Vagina (tissue), 2 donors: ENCODE measurements at regions not wholly inside any gene's neighbourhood (a gene's known extent, or its start where the extent isn't known, plus 50 kb on each side); places are given as distances from the start of the nearest gene placed in this dataset.

Experiments
- POLR2A ChIP-seq, 2 donors: fragments of 450-650 bp; IDR thresholded peaks; one replicate each; pipeline ENCODE4 v1.6.1; 2017; ENCODE audit warnings: antibody characterized with exemption in 2 of 2, mild to moderate bottlenecking in 2 of 2, moderate library complexity in 2 of 2
- TF ChIP-seq, protein P1 (sequence below), 3 experiments: fragments of 450-650 bp in 2 of 3; fragments of 200-600 bp in 1 of 3; sonication (generic) in 1 of 3; IDR thresholded peaks; one replicate each; pipeline ENCODE4 v1.5.1; 2017 to 2019; ENCODE audit warnings: antibody characterized with exemption in 3 of 3, mild to moderate bottlenecking in 2 of 3, moderate library complexity in 2 of 3

DNA sequence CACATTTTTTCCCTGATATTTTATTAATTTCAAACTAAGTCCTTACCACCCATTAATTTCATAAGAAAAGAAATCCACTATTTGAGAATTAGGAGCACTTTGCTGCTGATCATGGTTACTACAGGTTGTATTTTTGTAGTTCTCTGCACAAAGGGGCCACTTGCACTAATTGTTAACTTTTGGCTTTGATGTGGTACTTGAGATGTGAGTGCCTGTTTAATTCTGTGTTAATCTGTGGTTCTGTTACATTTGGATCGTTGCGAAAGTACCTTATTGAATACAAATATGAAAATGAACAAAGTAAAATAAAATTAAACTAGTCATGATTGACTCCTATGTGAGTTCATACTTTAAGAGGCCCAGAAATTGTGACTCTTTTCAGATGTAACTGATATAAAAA lies 374.9 kb upstream of the RGS6 start:
- TF ChIP-seq, protein P1, sequence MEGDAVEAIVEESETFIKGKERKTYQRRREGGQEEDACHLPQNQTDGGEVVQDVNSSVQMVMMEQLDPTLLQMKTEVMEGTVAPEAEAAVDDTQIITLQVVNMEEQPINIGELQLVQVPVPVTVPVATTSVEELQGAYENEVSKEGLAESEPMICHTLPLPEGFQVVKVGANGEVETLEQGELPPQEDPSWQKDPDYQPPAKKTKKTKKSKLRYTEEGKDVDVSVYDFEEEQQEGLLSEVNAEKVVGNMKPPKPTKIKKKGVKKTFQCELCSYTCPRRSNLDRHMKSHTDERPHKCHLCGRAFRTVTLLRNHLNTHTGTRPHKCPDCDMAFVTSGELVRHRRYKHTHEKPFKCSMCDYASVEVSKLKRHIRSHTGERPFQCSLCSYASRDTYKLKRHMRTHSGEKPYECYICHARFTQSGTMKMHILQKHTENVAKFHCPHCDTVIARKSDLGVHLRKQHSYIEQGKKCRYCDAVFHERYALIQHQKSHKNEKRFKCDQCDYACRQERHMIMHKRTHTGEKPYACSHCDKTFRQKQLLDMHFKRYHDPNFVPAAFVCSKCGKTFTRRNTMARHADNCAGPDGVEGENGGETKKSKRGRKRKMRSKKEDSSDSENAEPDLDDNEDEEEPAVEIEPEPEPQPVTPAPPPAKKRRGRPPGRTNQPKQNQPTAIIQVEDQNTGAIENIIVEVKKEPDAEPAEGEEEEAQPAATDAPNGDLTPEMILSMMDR (IDR thresholded peaks at IDR 0.05): no peak
- no peak for TF ChIP-seq POLR2A (IDR thresholded peaks at IDR 0.05)
